Ovary (tissue), 7 donors: ENCODE measurements at regions not wholly inside any gene's neighbourhood (a gene's known extent, or its start where the extent isn't known, plus 50 kb on each side); places are given as distances from the start of the nearest gene placed in this dataset.

ENCODE experiments used
- DNase-seq, 5 donors: peaks; one replicate each; pipeline ENCODE4 v3.0.0-alpha.2; 2019 to 2020
- H3K27ac ChIP-seq, 2 donors: fragments of 200-600 bp; one replicate each; pipeline versions ENCODE4 v1.5.1 to v1.8.0; 2019 to 2022
- H3K27me3 ChIP-seq: fragments of 200-600 bp; one replicate; pipeline ENCODE4 v1.8.0; 2022
- H3K36me3 ChIP-seq: fragments of 200-600 bp; sonication (generic); one replicate; pipeline ENCODE4 v1.5.1; 2019
- H3K4me1 ChIP-seq: one replicate; pipeline ENCODE4 v1.8.1; 2013; ENCODE audit warnings: mild to moderate bottlenecking, moderate library complexity; ENCODE audit not compliant: insufficient read depth
- H3K4me3 ChIP-seq: fragments of 200-600 bp; sonication (generic); one replicate; pipeline ENCODE4 v1.5.1; 2017
- H3K9me3 ChIP-seq, 2 donors: fragments of 200-600 bp in 1 of 2; sonication (generic) in 1 of 2; one replicate each; pipeline versions ENCODE4 v1.5.1 to v1.8.1; 2013 to 2019; ENCODE audit warnings: mild to moderate bottlenecking in 1 of 2, moderate library complexity in 1 of 2
- CTCF ChIP-seq, 3 donors: fragments of 450-650 bp in 2 of 3; fragments of 200-600 bp in 1 of 3; IDR thresholded peaks; one replicate each; pipeline versions ENCODE4 v1.5.1 to v1.8.0; 2016 to 2022; ENCODE audit warnings: antibody characterized with exemption in 3 of 3, mild to moderate bottlenecking in 1 of 3
- EP300 ChIP-seq: sonication (generic); formaldehyde crosslinking; IDR thresholded peaks from one replicate; pipeline ENCODE4 v1.6.1; 2017; ENCODE audit warnings: antibody characterized with exemption
- POLR2A ChIP-seq: fragments of 450-650 bp; IDR thresholded peaks from one replicate; pipeline ENCODE4 v1.6.1; 2017; ENCODE audit warnings: antibody characterized with exemption, mild to moderate bottlenecking, moderate library complexity
- WGBS, 3 donors: extraction: QIAGEN DNeasy Blood & Tissue Kit in 1 of 3; methylation state at CpG; one replicate each; pipeline versions ENCODE4 v1.1.5 to v1.1.7; 2013 to 2017; 5-methylcytosine and 5-hydroxymethylcytosine counted together
- intact Hi-C, 4 donors: fragments of 100-400 bp; cut with DNase I; formaldehyde crosslinking; loops; one replicate each; pipeline versions ENCODE4 v1.11.0 to v1.15.1; 2022 to 2023
- donor health status: DM: no; HTN: no; CAD: no; lungs with moderate emphysema.
- donor health status: DM: no; HTN: no; CAD: no.
- donor health status: Bipolar disorder and iron deficiency.
- donor health status: DM: no; HTN: no; CAD: no.
- donor health status: DM: yes; HTN: yes; CAD: no.

DNA sequence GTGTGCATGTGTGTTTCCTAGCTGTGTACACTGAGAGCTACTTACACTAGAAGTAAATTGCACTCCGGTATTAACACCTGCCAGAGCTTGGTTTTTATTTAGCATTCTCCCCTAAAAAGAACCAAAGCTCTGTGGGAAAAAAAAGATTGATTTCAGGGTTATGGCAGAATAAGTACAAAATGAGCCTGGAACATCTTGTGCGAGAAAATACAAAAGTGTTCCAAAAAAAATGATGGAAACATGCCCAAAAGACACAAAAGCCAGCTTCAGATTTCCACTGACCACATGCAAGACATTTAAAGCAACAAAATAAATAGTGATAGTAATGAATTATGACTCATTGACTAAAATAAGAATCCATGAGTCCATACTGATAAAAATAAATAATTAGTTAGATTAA lies 188.3 kb downstream of the GXYLT1 start:
- TF ChIP-seq EP300 (no peak), CTCF (IDR thresholded peaks at IDR 0.05) (no peak), POLR2A (no peak)
- Histone ChIP-seq H3K36me3 (no peaks in the 10 kb centered on the region), H3K9me3 (no peaks in the 10 kb centered on the region), H3K27me3 (no peaks in the 10 kb centered on the region), H3K4me1 (no peaks in the 10 kb centered on the region), H3K27ac (no peak overlapping the region), H3K4me3 (no peak overlapping the region)
- WGBS, 3 donors = 3 to 5% (median 4%) methylated on average over 2 of the region's 2 CpGs
- intact Hi-C loops = no loop called here
- no peak for DNase-seq

GRCh38 chr12:41950455-41950854 lies 194.2 kb downstream of the GXYLT1 start:
- WGBS, 3 donors = 42 to 89% (median 46%) methylated on average over 1 of the region's 1 CpG
- no peak for DNase-seq
- Histone ChIP-seq H3K36me3 (no peaks in the 10 kb centered on the region), H3K4me3 (no peak overlapping the region), H3K27ac (no peak overlapping the region), H3K27me3 (no peaks in the 10 kb centered on the region), H3K9me3 (no peaks in the 10 kb centered on the region), H3K4me1 (no peaks in the 10 kb centered on the region)
- intact Hi-C loops = no loop called here
- TF ChIP-seq POLR2A (no peak), CTCF (IDR thresholded peaks at IDR 0.05) (no peak), EP300 (no peak)

GRCh38 chr12:41946106-41946505 lies 198.6 kb downstream of the GXYLT1 start:
- no peaks in the 10 kb centered on the region for H3K9me3 ChIP-seq
- no peak overlapping the region for H3K27ac ChIP-seq
- intact Hi-C loops = no loop called here
- no peak for DNase-seq
- no peaks in the 10 kb centered on the region for H3K4me1 ChIP-seq
- 93 to 100% (median 94%) methylated on average over 2 of the region's 2 CpGs for WGBS, 3 donors
- no peaks in the 10 kb centered on the region for H3K27me3 ChIP-seq
- H3K4me3 ChIP-seq = no peak overlapping the region
- no peak for TF ChIP-seq POLR2A
- TF ChIP-seq CTCF (IDR thresholded peaks at IDR 0.05) = no peak
- no peaks in the 10 kb centered on the region for H3K36me3 ChIP-seq

GRCh38 chr12:41944216-41944615 lies 200.5 kb downstream of the GXYLT1 start:
- TF ChIP-seq EP300 (no peak), POLR2A (no peak)

DNA sequence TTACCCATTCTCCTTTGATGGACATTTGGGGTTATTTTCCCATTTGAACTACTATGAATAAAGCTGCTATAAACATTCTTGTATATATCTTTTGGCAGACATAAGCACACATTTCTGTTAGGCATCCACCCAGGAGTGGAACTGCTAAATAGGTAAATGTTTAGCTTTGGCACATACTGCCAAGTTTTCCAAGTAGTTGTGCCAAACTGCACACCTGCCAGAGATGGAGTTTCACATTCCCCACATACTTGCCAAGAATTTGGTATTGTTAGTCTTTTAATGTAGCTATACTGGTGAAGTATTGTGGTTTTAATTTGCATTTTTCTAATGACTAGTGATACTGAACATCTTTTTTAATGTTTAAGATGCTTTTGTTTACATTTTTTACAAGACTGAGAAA lies 201.0 kb downstream of the GXYLT1 start:
- no peak overlapping the region for H3K27ac ChIP-seq
- H3K36me3 ChIP-seq = no peaks in the 10 kb centered on the region
- H3K4me1 ChIP-seq = no peaks in the 10 kb centered on the region
- intact Hi-C loops = no loop called here
- H3K4me3 ChIP-seq = no peak overlapping the region
- H3K27me3 ChIP-seq = no peaks in the 10 kb centered on the region
- H3K9me3 ChIP-seq = no peaks in the 10 kb centered on the region
- DNase-seq = no peak
- TF ChIP-seq POLR2A = no peak
- no peak for TF ChIP-seq EP300
- no peak for TF ChIP-seq CTCF (IDR thresholded peaks at IDR 0.05)

More at GRCh38 chr12:41944216-41944615, 200.5 kb downstream of the GXYLT1 start:
- Histone ChIP-seq H3K27ac (no peak overlapping the region), H3K9me3 (no peaks in the 10 kb centered on the region), H3K27me3 (no peaks in the 10 kb centered on the region), H3K4me3 (no peak overlapping the region), H3K36me3 (no peaks in the 10 kb centered on the region), H3K4me1 (no peaks in the 10 kb centered on the region)
- intact Hi-C loops = no loop called here
- 36 to 57% (median 42%) methylated on average over 2 of the region's 2 CpGs for WGBS, 3 donors
- DNase-seq = no peak
